Suprapubic skin (tissue), 3 donors: ENCODE measurements at regions not wholly inside any gene's neighbourhood (a gene's known extent, or its start where the extent isn't known, plus 50 kb on each side); places are given as distances from the start of the nearest gene placed in this dataset.

ENCODE experiments used
- CTCF ChIP-seq, 2 donors: fragments of 200-600 bp in 1 of 2; fragments of 450-650 bp in 1 of 2; sonication (generic) in 1 of 2; IDR thresholded peaks; one replicate each; pipeline ENCODE4 v1.5.1; 2016 to 2019; ENCODE audit warnings: antibody characterized with exemption in 2 of 2, mild to moderate bottlenecking in 1 of 2, moderate library complexity in 1 of 2
- POLR2AphosphoS5 ChIP-seq, 3 donors: sonication (generic); formaldehyde crosslinking; IDR thresholded peaks; one replicate each; pipeline ENCODE4 v1.6.1; 2017; ENCODE audit warnings: antibody characterized with exemption in 3 of 3

GRCh38 chr18:61237529-61237928 is 95.7 kb upstream of the CDH20 start:
- TF ChIP-seq POLR2AphosphoS5 (IDR thresholded peaks at IDR 0.05) = no peak
- no peak for TF ChIP-seq CTCF (IDR thresholded peaks at IDR 0.05)
